ENCODE measurements at regions not wholly inside any gene's neighbourhood (a gene's known extent, or its start where the extent isn't known, plus 50 kb on each side); places are given as distances from the start of the nearest gene placed in this dataset.
"Not testable (repeated sequence)": the region's sequence is repeated elsewhere in the genome, so short reads cannot be mapped to it uniquely, and the experiment has no call there.

DNA sequence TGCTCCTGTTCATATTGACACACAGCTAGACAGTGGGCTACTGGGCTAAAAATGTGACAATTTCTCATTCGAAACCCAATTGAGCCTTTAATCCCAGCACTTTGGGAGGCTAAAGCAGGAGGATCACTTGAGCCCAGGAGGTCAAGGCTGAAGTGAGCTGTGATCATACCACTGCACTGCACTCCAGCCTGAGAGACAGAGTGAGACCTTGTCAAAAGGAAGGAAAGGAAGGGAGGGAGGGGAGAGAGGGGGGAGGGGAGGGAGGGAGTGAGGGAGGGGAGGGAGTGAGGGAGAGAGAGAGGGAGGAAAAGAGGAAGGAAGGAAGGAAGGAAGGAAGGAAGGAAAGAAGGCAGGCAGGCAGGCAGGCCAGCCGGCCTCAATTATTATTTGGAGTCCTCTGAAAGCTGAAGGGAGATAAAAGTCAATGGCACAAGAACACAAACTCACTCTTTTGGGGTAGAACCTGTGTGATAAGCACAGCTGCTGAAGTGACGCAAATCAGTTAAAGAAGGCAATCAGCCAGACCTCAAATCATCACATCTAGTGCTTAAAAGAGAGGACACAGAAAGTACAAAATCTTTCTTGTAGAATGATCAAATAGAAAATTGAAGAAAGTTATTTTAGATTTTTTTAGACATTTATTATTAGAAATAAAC, 98.1 kb downstream of the CCDC71L start:
- no peak for DNase-seq (ENCODE audit: low spot score)

DNA sequence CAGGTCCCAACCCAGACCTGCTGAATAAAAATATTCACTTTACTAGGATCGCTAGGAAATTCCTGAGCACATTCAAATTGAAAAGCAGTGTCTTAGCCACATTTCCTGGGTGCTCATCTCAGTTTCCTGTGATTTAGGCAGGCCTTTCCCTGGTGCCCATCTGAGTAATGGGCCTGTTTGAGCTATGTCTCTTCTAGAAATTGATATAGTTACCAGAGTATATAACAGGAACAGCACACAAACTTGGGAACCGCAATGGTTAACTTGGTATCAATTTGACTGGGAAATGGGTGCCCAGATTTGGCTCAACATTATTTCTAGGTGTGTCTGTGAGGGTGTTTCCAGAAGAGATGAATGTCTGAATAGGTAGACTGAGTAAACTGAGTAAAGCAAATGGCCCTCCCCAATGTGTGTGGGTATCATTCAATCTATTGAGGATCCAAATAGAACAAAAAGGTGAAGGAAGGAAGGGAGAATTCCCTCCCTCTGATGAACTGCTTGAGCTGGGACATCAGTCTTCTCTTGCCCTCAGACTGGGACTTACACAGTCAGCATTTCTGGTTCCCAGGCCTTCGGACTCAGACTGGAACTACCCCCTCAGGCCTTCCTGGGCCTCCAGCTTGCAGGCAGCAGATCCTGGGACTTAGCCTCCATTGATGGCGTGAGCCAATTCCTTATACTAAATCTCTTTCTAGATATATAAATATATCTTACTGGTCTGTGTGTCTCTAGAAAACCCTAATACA, 99.1 kb downstream of the CCDC71L start:
- DNase-seq (ENCODE audit: low spot score): no peak

DNA sequence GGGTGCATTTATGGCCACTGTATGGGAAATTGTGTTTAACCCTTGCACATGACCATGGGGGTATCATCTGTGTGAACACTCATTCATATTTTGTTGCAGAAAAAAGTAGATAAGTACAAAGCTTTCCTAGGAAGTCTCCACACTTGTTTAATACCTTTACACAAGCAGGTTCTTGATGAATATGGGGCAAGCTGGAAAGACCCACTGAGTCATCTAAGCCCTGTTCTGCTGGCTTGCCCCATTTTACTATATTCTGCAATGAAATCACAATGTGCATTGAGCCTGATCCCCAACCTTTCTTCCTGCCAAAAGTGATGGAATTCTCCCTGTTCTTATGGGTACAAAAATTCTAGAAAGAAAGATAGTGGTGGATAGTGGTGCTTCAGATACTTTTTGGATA, 99.8 kb downstream of the CCDC71L start:
- DNase-seq (ENCODE audit: low spot score): no peak

DNA sequence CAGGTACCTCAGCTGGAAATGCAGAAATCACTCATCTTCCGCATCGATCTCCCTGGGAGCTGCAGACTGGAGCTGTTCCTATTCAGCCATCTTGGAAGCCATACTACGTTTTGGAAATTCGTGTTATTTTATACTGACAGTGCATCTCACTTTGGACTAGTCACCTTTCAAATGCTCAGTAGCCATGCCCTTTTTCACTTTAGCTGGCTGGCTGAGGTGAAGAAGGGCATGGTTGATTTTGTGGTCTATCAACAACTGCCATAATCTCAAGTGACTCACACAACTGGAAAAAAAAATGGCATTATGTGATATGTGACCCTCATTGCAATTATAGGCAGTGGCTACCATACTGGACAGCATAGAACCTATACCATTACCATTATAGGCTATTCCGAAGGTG, 100.5 kb downstream of the CCDC71L start:
- no peak for DNase-seq (ENCODE audit: low spot score)

DNA sequence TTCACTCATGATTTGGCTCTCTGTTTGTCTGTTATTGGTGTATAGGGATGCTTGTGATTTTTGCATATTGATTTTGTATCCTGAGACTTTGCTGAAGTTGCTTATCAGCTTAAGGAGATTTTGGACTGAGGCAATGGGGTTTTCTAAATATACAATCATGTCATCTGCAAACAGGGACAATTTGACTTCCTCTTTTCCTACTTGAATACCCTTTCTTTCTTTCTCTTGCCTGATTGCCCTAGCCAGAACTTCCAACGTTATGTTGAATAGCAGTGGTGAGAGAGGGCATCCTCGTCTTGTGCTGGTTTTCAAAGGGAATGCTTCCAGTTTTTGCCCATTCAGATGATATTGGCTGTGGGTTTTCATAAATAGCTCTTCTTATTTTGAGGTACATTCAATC, 104.7 kb downstream of the CCDC71L start:
- DNase-seq (ENCODE audit: low spot score): not testable (repeated sequence)

DNA sequence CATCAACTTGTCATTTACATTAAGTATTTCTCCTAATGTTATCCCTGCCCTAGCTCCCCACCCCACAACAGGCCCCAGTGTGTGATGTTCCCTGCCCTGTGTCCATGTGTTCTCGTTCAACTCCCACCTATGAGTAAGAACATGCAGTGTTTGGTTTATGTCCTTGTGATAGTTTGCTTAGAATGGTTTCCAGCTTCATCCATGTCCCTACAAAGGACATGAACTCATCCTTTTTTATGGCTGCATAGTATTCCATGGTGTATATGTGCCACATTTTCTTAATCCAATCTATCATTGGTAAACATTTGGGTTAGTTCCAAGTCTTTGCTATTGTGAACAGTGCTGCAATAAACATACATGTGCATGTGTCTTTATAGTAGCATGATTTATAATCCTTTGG, 106.3 kb downstream of the CCDC71L start:
- DNase-seq (ENCODE audit: low spot score): not testable (repeated sequence)

DNA sequence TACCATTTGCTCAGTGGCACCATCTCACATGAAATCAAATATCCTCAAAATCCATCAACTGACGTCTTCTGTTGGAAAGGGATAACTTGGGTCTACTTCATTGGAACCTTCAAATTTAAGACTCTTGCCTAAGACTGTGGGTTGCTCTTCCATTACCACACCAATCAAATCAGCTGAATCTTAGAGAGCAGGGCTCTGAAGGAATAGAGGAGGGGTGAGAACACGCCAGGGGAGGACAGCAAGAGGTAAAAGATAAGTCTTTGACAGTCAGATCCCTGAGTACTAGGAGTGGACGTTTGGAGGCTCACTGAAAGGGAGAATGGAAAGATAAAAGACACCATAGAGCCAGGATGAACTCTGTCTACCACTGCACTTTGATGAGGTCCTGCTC, 107.5 kb downstream of the CCDC71L start:
- no peak for DNase-seq (ENCODE audit: low spot score)

DNA sequence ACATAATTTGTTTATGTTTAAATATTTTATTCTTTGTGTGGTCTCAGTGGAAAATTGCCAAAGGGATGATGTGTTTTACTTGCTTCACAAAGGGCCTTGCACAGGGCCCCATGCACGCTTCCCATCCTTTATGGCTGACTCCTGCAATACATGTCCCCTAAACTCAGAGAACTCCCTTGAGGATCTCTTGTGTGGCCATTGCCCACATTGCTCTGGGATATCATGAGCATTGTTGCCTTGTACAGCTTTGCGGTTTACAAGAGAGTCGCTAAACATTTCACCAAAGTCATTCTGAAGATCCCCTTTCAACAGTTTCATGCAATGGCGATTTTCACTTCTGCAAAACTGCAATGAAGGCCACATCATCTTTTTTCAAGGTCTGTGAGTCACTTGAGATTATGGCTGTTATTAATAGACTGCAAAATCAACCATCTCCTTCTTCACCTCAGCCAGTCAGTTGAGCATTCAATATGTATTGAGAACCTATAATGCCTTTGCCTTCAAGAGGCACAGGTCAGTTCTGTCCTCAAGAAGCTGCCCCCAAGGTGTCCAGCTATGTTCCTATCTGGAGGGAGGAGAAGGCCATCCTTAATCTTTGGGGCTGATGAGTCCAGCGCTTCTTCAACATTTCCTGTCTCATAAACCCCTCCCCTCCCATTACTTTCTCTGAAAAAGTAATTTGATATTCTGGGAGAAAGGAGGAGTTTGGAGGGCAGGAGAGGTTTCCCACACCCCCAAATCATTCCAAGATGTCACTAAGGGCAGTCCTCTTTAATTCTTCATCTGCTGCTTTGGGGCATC, 108.1 kb downstream of the CCDC71L start:
- no peak for DNase-seq (ENCODE audit: low spot score)

DNA sequence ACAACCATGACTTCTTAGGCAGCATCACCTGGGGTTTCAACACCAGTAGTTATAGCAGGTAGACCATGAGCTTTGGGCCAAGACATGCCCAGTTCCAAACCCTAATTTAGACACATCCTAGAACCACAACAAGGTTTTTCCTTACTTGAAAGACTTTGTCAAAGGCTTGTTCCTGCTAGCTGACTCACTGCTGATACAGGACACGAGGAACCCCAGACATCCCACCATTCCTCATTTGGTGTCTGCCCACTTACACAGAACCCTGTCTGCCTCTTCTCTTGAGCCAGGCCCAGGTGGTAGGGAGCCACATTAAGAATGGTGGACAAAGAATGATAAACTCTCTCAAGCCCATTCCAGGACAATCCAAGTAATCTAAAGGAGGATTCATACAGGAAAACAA, 109.0 kb downstream of the CCDC71L start:
- DNase-seq (ENCODE audit: low spot score): no peak

DNA sequence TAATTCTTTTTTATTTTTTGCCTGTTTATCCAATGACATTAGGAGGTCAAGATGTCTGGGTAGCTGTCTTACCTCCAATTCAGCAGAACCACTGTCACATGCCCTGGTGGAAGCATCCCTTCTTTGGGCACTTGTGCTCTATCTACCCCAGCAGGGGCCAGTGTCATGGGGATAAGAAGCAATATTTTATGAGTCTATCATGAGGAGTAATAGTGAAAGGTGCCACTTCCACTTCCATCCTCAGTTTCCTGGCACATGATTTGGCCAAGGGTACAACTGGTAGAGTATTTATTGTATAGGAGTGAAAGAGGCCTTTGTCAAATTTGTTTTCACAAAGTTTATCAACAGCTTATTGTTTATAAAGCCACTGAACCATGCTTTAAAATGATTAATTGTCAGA, 112.5 kb downstream of the CCDC71L start:
- DNase-seq (ENCODE audit: low spot score): no peak

DNA sequence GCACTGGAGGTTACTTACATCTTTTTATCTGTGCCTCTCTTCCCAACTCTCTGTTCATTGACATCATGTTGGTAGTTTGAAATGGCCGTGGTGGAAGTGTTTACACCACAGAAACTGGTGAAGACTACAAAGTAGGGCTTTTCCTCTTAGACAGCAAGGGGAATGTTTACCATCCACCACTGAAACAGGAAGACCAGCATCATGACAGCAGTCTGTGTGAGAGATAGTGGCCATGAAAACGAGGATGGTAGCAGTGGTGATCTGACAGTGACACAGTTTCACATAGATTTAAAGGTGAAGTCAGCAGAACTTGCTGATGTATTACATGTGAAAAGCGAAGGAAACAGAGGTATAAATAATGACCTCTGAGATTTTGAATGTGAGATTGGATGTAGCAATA, 115.7 kb downstream of the CCDC71L start:
- DNase-seq (ENCODE audit: low spot score): no peak

DNA sequence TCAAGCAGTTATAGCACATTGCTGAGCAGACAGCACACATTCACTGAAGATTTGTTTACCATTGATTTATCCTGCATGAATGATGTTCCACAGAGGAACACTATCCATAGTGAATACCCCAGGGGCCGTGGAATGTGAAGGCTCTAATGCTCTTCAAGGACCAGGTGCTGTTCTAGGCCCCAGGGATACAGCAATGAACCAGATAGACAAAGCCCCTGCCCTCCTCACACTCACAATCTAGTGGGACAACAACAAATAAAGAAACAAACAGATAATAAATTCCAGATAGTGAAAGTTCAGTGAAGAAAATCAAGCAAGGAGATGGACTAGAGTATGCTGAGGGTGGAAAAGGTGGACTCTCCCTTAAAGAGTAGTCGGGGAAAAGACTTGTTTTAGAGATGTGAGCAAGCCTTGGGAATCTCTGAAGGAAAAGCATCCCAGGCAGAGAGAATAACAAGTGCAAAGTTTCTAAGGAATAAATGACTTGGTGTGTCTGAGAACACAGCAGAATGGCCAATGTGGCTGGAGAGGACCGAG, 117.7 kb downstream of the CCDC71L start:
- no peak for DNase-seq (ENCODE audit: low spot score)

DNA sequence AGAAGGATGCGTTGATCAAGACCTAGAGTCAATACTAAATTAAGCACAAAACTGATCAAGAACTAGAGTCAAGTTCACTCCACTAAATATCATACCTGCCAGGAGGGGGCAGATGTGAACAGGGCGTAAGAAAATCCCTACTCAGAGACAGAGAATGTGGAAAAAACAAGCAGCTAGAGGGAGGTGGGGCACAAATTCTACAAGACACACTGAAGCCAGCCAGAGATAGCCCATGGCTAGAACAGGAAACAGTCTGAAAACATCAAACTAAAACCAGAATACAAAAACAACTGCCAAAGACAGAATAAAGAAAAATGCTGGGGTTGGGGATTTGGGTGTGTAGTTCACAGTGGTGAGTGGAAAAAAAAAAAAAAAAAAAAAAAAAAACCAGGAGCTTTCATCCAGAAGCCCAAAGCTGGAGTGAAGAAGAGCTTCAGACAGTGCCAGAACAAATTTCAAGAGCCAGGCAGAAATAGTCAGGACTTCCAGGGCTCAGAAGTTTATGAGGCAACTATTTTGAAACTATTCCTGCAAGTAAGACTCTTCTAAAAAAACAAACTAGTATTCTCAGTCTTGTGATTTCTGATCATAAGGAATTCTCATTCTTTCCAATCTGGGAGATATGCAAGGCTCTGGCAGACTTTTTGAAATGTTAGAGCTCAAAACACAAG, 118.3 kb downstream of the CCDC71L start:
- peak; percentile 69 for DNase-seq (ENCODE audit: low spot score)

DNA sequence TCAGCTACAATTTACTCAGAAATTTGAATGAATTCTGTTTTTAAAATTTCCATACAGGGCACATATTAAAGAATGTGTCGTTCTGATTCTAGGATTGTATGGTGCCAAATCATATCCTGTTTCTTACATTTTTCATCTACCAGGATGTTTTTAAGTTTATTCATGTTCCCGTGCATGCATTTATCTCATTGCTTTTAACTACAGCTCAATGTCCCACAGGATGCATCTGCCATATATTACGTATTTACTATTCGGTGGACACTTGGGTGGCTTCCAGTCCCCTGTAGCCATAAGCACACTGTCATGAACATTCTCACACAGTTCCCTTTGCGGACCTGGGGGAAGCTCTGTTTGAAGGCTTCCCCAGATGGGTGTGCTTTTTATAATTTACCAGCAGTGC, 122.3 kb downstream of the CCDC71L start:
- no peak for DNase-seq (ENCODE audit: low spot score)

DNA sequence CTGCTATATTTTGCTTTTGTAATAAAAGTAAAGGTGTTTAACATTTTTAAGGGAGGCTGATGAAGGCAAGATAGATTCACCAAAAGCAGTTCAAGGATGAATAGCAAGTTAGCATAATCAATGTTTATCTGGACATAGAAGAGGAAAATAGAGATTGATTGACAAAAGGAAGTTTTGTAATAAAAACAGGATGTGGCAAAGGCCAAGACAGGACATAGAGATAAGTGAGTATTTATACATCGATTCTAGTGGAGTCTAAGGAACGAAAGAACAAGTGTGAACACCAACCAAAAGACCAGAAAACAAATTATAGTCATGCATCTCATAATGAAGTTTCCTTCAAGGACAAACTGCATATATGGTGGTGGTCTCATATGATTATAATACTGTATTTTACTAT, 123.8 kb downstream of the CCDC71L start:
- DNase-seq (ENCODE audit: low spot score): no peak

DNA sequence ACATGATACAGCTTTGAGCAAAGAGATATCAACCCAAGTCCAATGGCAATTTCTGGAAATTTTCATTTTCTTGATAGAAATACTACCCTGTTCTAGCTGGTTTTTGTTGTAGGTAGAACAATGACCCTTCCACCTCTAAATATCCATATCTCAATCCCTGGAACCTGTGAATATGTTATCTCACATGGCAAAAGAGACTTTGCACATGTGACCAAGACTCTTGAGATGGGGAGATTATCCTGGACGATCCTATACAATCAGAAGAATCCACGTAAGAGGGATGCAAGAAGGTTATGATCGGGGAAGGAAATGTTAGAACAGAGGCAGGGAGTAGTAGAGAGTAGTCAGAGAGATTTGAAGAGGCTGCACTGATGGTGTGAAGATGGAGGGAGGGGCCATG, 124.9 kb downstream of the CCDC71L start:
- no peak for DNase-seq (ENCODE audit: low spot score)

DNA sequence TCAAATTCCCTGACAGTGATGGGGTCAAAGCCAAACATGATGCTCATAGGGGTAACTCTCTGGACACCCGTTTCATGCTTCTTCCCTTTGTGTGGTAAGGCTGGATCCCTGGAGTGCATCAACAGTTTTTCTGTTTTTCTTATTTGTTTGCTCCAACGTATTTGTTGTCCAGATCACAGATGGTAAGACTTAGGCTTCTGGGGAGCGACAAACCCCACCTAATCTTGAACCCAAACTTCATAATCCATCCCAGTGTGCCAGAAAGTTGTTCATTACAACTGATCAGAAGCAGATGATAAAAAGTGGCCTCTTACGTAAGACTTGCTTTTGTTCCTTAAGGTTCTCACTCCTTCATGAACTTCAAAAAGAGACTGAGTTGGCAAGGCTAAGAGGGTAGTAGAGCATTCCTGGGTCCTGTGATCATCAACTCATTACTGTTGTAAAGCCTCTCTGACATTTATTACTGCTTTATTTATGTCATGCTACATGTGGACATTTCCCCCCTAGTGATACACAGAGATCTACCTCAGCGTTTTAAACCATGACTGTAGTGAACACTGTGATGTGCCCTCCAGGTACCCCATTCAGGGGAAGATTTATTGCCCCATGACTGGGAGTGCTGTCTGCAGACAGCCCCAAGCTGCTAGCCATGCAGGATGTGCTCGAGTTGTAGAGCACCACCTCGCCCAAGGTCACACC, 125.6 kb downstream of the CCDC71L start:
- DNase-seq (ENCODE audit: low spot score): no peak

DNA sequence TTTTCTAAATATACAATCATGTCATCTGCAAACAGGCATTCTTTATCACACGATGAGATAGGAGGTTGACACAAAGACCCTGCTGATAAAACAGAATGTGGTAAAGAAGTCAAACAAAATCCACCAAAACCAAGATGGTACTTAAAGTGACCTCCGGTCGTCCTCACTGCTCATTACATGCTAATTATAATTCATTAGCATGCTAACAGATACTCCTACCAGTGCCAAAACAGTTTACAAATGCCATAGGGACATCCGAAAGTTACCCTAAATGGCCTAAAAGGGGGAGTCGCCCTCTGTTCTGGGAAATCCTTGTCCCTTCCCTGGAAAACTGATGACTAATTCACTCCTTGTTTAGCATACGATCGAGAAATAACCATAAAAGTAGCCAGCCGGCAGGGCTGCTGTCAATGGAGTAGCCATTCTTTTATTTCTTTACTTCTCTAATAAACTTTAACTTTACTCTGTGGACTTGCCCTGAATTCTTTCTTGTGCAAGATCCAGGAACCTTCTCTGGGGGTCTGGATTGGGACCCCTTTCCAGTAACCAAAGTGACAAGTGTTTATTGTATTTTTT, 126.6 kb downstream of the CCDC71L start:
- no peak for DNase-seq (ENCODE audit: low spot score)

DNA sequence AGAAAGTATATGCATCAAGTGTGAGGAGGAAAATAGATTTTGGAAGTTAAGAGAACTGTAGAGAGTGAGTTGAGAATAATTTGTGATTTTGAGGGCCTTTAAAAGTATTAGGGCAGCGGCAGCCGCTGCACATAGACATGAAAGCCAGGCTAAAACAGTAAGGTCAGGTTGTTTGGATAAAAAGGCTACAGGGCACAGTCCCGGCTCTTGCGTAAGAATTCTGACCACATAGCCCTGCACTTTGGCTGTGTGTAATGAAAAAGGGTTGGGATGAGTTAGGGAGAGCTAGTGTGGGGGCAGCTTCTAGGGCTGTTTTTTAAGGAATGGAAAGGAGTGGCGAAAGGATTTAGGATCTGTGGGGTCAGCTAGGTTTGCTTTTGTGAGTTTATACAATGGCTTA, 130.8 kb downstream of the CCDC71L start:
- DNase-seq (ENCODE audit: low spot score): not testable (repeated sequence)

DNA sequence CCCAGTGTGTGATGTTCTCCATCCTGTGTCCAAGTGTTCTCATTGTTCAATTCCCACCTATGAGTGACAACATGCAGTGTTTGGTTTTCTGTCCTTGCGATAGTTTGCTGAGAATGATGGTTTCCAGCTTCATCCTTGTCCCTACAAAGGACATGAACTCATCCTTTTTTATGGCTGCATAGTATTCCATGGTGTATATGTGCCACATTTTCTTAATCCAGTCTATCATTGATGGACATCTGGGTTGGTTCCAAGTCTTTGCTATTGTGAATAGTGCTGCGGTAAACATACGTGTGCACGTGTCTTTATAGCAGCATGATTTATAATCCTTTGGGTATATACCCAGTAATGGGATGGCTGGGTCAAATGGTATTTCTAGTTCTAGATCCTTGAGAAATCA, 134.3 kb downstream of the CCDC71L start:
- DNase-seq (ENCODE audit: low spot score): not testable (repeated sequence)

DNA sequence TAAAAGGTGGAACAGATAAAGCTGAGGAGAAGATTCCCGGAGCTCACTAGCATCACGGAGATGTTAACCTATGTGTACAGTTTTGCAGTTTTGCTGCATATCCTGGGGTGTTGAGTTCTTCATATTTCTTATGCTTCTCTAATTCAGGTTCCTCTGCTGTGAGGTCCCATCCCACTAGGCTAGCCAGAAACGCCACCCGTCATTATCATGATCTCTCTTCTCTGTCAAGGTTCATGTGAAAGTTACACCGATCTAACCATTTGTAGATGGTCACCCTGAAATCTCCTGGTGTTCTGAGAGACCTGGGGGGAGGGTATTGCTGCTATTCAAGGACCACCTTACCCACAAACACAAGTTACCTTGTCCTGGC, 136.3 kb downstream of the CCDC71L start:
- no peak for DNase-seq (ENCODE audit: low spot score)

All from ureter (tissue), 1 donor.